Ovary (tissue), 1 donor: ENCODE measurements at regions not wholly inside any gene's neighbourhood (a gene's known extent, or its start where the extent isn't known, plus 50 kb on each side); places are given as distances from the start of the nearest gene placed in this dataset. TPM values are rescaled to one million over a fixed set of nuclear protein-coding genes. Genes with fewer than 3 reads are reported as not detected.

Experiments used
- small RNA-seq: library from RNA; depleted of rRNA; stranded (forward); fragments of <200 nt; gene quantifications from one replicate; pipeline ENCODE3, GENCODE V24; 2016

Small RNAs in the stretch of these regions (small RNA-seq; reads per million reads assigned to genes)
- gene RNA5SP486 (0.20 reads per million), gene RNU7-144P (not detected), gene RNU7-92P (not detected)
